ENCODE measurements at regions not wholly inside any gene's neighbourhood (a gene's known extent, or its start where the extent isn't known, plus 50 kb on each side); places are given as distances from the start of the nearest gene placed in this dataset.

DNA sequence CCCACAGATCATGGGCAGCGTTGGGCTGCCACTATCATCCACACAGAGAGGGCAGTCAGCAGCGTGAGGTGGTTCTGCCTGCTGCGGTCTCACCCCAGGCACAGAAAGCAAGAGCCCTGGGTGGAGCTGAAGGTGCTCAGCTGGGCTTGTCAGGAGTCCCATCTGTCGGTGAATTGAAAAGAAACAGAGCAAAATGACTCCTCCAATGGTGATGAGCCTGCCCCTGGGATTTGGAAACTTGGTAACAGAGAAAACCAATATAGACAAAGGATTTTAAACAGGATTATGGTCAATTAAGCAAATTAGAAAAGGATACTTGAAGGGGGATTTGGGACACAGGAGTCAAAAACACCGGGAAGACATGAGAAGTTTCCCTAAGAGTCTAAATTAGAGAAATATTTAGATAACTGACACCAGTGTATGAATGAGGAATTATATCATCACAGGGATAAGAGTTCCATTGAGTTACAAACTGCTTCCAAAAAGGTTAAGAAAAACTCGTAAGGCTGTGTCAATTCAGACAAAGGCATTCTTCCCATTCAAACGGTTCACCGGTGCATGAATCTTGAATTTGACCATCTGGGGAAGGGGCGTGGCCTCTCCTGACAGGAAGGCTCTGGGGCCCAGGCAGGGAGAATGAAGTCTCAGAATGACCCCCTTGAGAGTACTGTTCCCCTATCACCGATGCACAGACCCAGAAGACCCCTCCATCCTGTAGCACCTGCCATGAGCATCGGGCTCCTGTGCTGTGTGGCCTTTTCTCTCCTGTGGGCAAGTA, 70.0 kb upstream of the PRSS58 start:
- no peak for DNase-seq (ENCODE audit: low read depth)

DNA sequence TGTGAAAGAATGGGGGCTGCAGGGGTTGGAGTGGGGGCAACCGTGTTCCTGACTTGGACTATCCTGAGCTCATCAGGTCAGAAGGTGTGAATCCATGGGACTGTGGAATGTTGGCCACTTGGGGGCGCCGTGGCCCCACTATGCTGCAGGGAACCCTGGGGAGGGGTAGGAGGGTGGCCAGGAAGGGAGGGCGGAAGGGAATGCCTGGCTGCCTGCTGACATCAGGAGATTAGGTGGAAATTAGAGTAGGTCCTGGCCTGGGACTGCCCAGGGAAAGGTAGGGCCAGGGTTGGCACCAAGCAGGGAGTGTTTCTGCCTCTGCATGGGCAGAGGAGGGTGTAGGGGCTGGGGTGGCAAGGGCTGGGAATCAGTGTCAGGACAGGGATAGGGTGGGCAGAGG, 65.8 kb upstream of the PRSS58 start:
- DNase-seq (ENCODE audit: low read depth), result peak; percentile 42

DNA sequence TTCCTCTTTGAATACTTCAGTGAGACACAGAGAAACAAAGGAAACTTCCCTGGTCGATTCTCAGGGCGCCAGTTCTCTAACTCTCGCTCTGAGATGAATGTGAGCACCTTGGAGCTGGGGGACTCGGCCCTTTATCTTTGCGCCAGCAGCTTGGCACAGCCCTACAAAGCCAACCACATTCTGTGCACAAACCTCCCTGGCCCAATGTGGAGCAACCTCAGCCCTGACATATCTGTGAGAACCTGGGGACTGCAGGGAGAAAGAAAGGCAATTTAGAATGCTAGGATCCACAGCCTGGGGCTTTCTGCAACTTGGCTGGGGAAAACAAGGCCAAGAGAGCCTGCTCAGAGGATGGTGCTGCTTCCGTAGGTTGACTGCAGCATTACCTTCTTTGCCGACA, 63.5 kb upstream of the PRSS58 start:
- DNase-seq (ENCODE audit: low read depth), result no peak

DNA sequence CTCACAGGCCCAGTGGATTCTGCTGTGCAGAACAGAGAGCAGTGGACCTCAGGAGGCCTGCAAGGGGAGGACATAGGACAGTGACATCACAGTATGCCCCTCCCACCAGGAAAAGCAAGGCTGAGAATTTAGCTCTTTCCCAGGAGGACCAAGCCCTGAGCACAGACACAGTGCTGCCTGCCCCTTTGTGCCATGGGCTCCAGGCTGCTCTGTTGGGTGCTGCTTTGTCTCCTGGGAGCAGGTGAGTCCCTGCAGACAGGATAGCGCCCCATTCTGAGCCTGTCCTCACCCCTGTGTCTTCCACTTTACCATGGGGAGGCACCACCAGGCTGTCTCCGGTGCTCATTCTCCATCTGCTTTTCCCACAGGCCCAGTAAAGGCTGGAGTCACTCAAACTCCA, 63.0 kb upstream of the PRSS58 start:
- no peak for DNase-seq (ENCODE audit: low read depth)

- DNase-seq (ENCODE audit: low read depth), result peak; percentile 18
Observed at GRCh38 chr7:142319970-142320369, 62.1 kb upstream of the PRSS58 start.

DNA sequence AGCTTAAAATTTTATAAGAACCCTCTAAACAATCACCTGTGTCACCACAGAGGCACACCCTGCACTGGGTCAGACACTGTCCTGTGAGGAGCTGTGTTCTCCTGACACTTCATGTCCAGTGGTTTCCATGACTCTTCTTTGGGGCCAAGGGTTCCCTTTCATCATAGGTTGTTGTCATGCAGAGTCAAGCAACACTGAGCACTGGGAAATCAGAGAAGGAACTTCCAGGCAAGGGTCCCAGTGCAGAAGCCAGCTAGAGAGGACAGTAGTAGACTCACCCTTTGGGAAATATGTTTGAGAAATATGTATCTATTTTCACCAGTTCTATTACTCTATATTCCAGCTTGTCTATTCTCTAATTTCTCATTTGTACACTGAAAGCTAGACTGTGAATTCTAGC, 56.4 kb upstream of the PRSS58 start:
- no peak for DNase-seq (ENCODE audit: low read depth)

DNA sequence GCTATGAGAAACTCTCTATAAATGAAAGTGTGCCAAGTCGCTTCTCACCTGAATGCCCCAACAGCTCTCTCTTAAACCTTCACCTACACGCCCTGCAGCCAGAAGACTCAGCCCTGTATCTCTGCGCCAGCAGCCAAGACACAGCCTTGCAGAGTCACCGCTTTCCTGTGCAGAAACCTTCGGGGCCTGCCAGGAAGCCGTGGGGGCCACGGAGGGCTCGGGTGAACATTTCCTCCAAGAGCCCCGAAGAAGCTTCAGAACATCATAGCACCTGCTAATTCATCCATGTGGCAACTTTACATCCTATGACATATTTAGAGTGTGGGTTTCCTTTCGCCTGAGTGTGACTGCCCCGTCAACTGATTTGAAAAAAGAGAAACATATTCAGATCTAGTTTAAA, 55.7 kb upstream of the PRSS58 start:
- no peak for DNase-seq (ENCODE audit: low read depth)

DNA sequence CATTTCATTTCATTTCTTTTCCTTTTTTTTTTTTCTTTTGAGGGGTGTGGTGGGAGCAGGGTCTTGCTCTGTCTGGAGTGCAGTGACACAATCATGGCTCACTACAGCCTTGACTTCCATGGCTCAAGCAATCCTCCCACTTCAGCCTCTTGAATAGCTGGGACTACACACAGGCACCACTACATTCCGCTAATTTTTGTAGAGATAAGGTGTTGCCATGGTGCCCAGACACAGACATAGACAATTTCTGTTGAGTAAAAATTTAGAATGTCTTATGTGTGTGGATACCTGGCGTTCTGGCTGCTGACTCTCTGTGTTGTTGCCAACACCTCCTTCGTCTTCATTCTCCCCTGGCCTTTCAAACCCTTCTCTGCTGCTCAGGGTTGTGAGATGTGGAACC, 54.0 kb upstream of the PRSS58 start:
- no peak for DNase-seq (ENCODE audit: low read depth)

- DNase-seq (ENCODE audit: low read depth), result no peak
Observed at GRCh38 chr7:142308918-142309317, 51.1 kb upstream of the PRSS58 start.

- no peak for DNase-seq (ENCODE audit: low read depth)
Observed at GRCh38 chr7:142308326-142308725, 50.5 kb upstream of the PRSS58 start.
